ENCODE measurements at regions not wholly inside any gene's neighbourhood (a gene's known extent, or its start where the extent isn't known, plus 50 kb on each side); places are given as distances from the start of the nearest gene placed in this dataset.

GRCh38 chr12:46451276-46452021 is 78.9 kb upstream of the SLC38A2 start:
- TF ChIP-seq MAX (IDR thresholded peaks at IDR 0.05; ENCODE audit: low read depth, low read length) (no peak), CTCF (IDR thresholded peaks at IDR 0.05; ENCODE audit: low read depth, low read length) (no peak)
- DNase-seq (ENCODE audit: low read depth): no peak
- H3K4me3 ChIP-seq (ENCODE audit: low read depth, low read length): no peak overlapping the region

- DNase-seq (ENCODE audit: low read depth): no peak
- no peak overlapping the region for H3K4me3 ChIP-seq (ENCODE audit: low read depth, low read length)
- no peak for TF ChIP-seq MYC (IDR thresholded peaks at IDR 0.05; ENCODE audit: low read depth, low read length)
- TF ChIP-seq MAX (IDR thresholded peaks at IDR 0.05; ENCODE audit: low read depth, low read length): no peak
- no peak for TF ChIP-seq POLR2A (IDR thresholded peaks at IDR 0.05; ENCODE audit: extremely low read depth, insufficient read length)
- TF ChIP-seq CTCF (IDR thresholded peaks at IDR 0.05; ENCODE audit: low read depth, low read length): no peak
Observed at GRCh38 chr12:46450279-46450748, 77.7 kb upstream of the SLC38A2 start.

GRCh38 chr12:46449856-46450255 is 77.3 kb upstream of the SLC38A2 start:
- DNase-seq (ENCODE audit: low read depth): no peak
- no peak overlapping the region for H3K4me3 ChIP-seq (ENCODE audit: low read depth, low read length)
- TF ChIP-seq POLR2A (IDR thresholded peaks at IDR 0.05; ENCODE audit: extremely low read depth, insufficient read length) (no peak), MAX (IDR thresholded peaks at IDR 0.05; ENCODE audit: low read depth, low read length) (no peak), CTCF (IDR thresholded peaks at IDR 0.05; ENCODE audit: low read depth, low read length) (no peak), MYC (IDR thresholded peaks at IDR 0.05; ENCODE audit: low read depth, low read length) (no peak)

GRCh38 chr12:46449316-46449715 is 76.7 kb upstream of the SLC38A2 start:
- no peak overlapping the region for H3K4me3 ChIP-seq (ENCODE audit: low read depth, low read length)
- DNase-seq (ENCODE audit: low read depth): no peak
- TF ChIP-seq MYC (IDR thresholded peaks at IDR 0.05; ENCODE audit: low read depth, low read length): no peak
- no peak for TF ChIP-seq POLR2A (IDR thresholded peaks at IDR 0.05; ENCODE audit: extremely low read depth, insufficient read length)
- TF ChIP-seq CTCF (IDR thresholded peaks at IDR 0.05; ENCODE audit: low read depth, low read length): no peak
- no peak for TF ChIP-seq MAX (IDR thresholded peaks at IDR 0.05; ENCODE audit: low read depth, low read length)

- no peak for DNase-seq (ENCODE audit: low read depth)
- H3K4me3 ChIP-seq (ENCODE audit: low read depth, low read length): no peak overlapping the region
- TF ChIP-seq POLR2A (IDR thresholded peaks at IDR 0.05; ENCODE audit: extremely low read depth, insufficient read length) (no peak), MAX (IDR thresholded peaks at IDR 0.05; ENCODE audit: low read depth, low read length) (no peak), CTCF (IDR thresholded peaks at IDR 0.05; ENCODE audit: low read depth, low read length) (no peak), MYC (IDR thresholded peaks at IDR 0.05; ENCODE audit: low read depth, low read length) (no peak)
Observed at GRCh38 chr12:46446645-46447044, 74.1 kb upstream of the SLC38A2 start.

Measured in NB4 (cell line).